Neural progenitor cell (in vitro differentiated cells): ENCODE measurements at regions not wholly inside any gene's neighbourhood (a gene's known extent, or its start where the extent isn't known, plus 50 kb on each side); places are given as distances from the start of the nearest gene placed in this dataset.

Experiments
- CTCF ChIP-seq: fragments of 200-600 bp; sonication (generic); IDR thresholded peaks from 2 replicates; pipeline ENCODE4 v1.5.1; 2017; ENCODE audit warnings: antibody characterized with exemption, mild to moderate bottlenecking
- EZH2 ChIP-seq: fragments of 200-600 bp; sonication (generic); IDR thresholded peaks from 2 replicates; pipeline ENCODE4 v1.6.1; 2017; ENCODE audit warnings: antibody characterized with exemption, mild to moderate bottlenecking, moderate library complexity
- EZH2phosphoT487 ChIP-seq: fragments of 200-600 bp; sonication (generic); IDR thresholded peaks from 2 replicates; pipeline ENCODE4 v1.6.1; 2017; ENCODE audit warnings: antibody characterized with exemption

- TF ChIP-seq CTCF, result no peak
- TF ChIP-seq EZH2, result no peak
- no peak for TF ChIP-seq EZH2phosphoT487
Observed at GRCh38 chr9:90105773-90106172, 501.0 kb downstream of the GADD45G start.
